ENCODE measurements at regions not wholly inside any gene's neighbourhood (a gene's known extent, or its start where the extent isn't known, plus 50 kb on each side); places are given as distances from the start of the nearest gene placed in this dataset.

DNA sequence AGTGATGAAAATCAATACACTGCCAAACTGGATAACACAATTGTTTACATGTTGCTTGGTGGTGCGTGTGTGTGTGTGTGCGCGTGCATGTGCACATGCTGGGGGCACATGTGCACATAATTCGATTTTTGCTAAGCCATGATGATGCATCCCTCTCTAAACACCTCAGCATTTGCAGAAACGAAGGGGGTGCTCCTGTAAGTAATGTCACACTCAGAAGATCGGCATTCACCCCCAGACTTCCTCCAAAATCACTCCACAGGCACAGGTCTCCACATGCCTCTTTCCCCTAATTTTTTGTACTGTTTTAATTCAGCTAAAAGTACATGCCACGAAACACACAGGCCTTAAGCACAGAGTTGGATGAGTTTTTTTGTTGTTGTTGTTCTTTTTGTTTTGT is 341.5 kb downstream of the SHANK2 start:
- H3K9me3 ChIP-seq (ENCODE audit: control insufficient read depth in 4 of 4, insufficient read depth in 3 of 4, low read length in 3 of 4) = no peaks in the 10 kb centered on the region
- DNase-seq (no peak), ATAC-seq (ENCODE audit: insufficient read depth, low FRiP score) (no peak)
- no peaks in the 10 kb centered on the region for H3K36me3 ChIP-seq (ENCODE audit: control insufficient read depth in 4 of 4, insufficient read depth in 4 of 4, low read length in 4 of 4)
- no peak overlapping the region for H3K9ac ChIP-seq (ENCODE audit: insufficient read depth in 1 of 2, low read length in 2 of 2)
- peaks cover 0 to 2% (median 0%) of the 10 kb centered on the region in 3 donors for H3K27me3 ChIP-seq (ENCODE audit: control insufficient read depth in 3 of 3, insufficient read depth in 3 of 3, low read length in 2 of 3)
- 82 to 88% methylated on average over 7 of the region's 7 CpGs for WGBS, 2 donors
- no peak overlapping the region for H3K27ac ChIP-seq (ENCODE audit: low read depth in 1 of 2, low read length in 1 of 2)
- no peaks in the 10 kb centered on the region for H3K4me1 ChIP-seq (ENCODE audit: control insufficient read depth in 5 of 5, insufficient read depth in 5 of 5, low read length in 5 of 5)
- H3K4me3 ChIP-seq = no peak overlapping the region
- TF ChIP-seq, protein P1, sequence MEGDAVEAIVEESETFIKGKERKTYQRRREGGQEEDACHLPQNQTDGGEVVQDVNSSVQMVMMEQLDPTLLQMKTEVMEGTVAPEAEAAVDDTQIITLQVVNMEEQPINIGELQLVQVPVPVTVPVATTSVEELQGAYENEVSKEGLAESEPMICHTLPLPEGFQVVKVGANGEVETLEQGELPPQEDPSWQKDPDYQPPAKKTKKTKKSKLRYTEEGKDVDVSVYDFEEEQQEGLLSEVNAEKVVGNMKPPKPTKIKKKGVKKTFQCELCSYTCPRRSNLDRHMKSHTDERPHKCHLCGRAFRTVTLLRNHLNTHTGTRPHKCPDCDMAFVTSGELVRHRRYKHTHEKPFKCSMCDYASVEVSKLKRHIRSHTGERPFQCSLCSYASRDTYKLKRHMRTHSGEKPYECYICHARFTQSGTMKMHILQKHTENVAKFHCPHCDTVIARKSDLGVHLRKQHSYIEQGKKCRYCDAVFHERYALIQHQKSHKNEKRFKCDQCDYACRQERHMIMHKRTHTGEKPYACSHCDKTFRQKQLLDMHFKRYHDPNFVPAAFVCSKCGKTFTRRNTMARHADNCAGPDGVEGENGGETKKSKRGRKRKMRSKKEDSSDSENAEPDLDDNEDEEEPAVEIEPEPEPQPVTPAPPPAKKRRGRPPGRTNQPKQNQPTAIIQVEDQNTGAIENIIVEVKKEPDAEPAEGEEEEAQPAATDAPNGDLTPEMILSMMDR (IDR thresholded peaks at IDR 0.05; ENCODE audit: control extremely low read depth, extremely low read depth) = no peak

DNA sequence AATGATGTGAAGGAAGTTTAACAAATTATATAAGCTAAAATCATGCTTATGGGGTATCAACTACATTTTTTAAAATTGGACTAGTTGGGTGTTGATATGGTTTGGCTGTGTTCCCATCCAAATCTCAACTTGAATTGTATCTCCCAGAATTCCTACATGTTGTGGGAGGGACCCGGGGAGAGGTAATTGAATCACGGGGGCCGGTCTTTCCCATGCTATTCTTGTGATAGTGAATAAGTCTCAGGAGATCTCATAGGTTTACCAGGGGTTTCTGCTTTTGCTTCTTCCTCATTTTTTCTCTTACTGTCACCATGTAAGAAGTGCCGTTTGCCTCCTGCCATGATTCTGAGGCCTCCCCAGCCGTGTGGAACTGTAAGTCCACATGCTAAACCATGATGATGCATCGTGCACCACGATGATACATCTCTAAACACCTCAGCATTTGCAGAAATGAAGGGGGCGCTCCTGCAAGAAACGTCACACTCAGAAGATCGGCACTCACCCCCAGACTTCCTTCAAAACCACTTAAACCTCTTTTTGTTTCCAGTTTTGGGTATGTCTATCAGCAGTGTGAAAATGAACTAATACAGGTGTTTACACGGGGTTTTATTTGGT is 340.0 kb downstream of the SHANK2 start:
- H3K4me1 ChIP-seq (ENCODE audit: control insufficient read depth in 5 of 5, insufficient read depth in 5 of 5, low read length in 5 of 5) = no peaks in the 10 kb centered on the region
- no peak for DNase-seq
- H3K27ac ChIP-seq (ENCODE audit: low read depth in 1 of 2, low read length in 1 of 2) = no peak overlapping the region
- no peak for ATAC-seq (ENCODE audit: insufficient read depth, low FRiP score)
- WGBS, 2 donors = 67% methylated on average over 11 of the region's 11 CpGs
- H3K27me3 ChIP-seq (ENCODE audit: control insufficient read depth in 3 of 3, insufficient read depth in 3 of 3, low read length in 2 of 3) = peaks cover 0 to 2% (median 0%) of the 10 kb centered on the region in 3 donors
- no peak overlapping the region for H3K4me3 ChIP-seq
- TF ChIP-seq, protein P1 (IDR thresholded peaks at IDR 0.05; ENCODE audit: control extremely low read depth, extremely low read depth) = no peak
- no peaks in the 10 kb centered on the region for H3K36me3 ChIP-seq (ENCODE audit: control insufficient read depth in 4 of 4, insufficient read depth in 4 of 4, low read length in 4 of 4)
- no peaks in the 10 kb centered on the region for H3K9me3 ChIP-seq (ENCODE audit: control insufficient read depth in 4 of 4, insufficient read depth in 3 of 4, low read length in 3 of 4)
- H3K9ac ChIP-seq (ENCODE audit: insufficient read depth in 1 of 2, low read length in 2 of 2) = no peak overlapping the region

DNA sequence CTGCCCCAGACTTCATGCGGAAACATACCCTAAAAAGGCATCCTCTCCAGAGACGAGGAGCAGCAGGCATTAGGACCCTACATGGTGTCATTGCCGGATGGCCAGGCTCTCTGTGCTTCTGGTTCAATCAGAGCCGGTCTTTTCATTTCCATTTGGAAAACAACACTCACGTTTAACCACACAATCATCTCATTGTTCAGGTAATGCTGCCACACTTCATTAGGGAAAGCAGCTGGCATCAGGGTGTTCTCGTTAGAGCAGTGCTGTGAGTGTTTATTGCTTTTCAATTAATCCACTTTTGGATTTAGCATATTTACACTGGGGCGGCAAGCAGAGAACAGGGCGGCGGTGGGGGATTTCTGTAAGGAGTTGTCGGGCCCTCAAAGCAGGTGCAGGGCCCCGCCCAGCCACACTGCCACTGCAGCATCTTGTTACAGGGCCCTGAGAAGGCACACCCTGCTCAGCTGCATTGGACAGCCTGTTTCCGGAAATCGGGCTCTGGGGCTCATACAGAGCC is 338.6 kb downstream of the SHANK2 start:
- H3K4me3 ChIP-seq = no peak overlapping the region
- DNase-seq (peak in 2 of 3 donors; percentile 30 to 39), ATAC-seq (ENCODE audit: insufficient read depth, low FRiP score) (no peak)
- H3K36me3 ChIP-seq (ENCODE audit: control insufficient read depth in 4 of 4, insufficient read depth in 4 of 4, low read length in 4 of 4) = no peaks in the 10 kb centered on the region
- H3K9ac ChIP-seq (ENCODE audit: insufficient read depth in 1 of 2, low read length in 2 of 2) = no peak overlapping the region
- no peaks in the 10 kb centered on the region for H3K4me1 ChIP-seq (ENCODE audit: control insufficient read depth in 5 of 5, insufficient read depth in 5 of 5, low read length in 5 of 5)
- H3K27me3 ChIP-seq (ENCODE audit: control insufficient read depth in 3 of 3, insufficient read depth in 3 of 3, low read length in 2 of 3) = peaks cover 0 to 2% (median 0%) of the 10 kb centered on the region in 3 donors
- TF ChIP-seq, protein P1 (IDR thresholded peaks at IDR 0.05; ENCODE audit: control extremely low read depth, extremely low read depth) = no peak
- H3K9me3 ChIP-seq (ENCODE audit: control insufficient read depth in 4 of 4, insufficient read depth in 3 of 4, low read length in 3 of 4) = peaks cover 0 to 3% (median 0%) of the 10 kb centered on the region in 4 donors
- 47 to 50% methylated on average over 13 of the region's 13 CpGs for WGBS, 2 donors
- H3K27ac ChIP-seq (ENCODE audit: low read depth in 1 of 2, low read length in 1 of 2) = no peak overlapping the region

Measured in lung (tissue), 11 donors.